Neutrophil (primary cell): ENCODE measurements at regions not wholly inside any gene's neighbourhood (a gene's known extent, or its start where the extent isn't known, plus 50 kb on each side); places are given as distances from the start of the nearest gene placed in this dataset.

ENCODE experiments used
- H3K27ac ChIP-seq: fragments of 200-600 bp; sonication (generic); 2 replicates; pipeline ENCODE4 v1.5.1; 2016; ENCODE audit warnings: mild to moderate bottlenecking, moderate library complexity
- H3K27me3 ChIP-seq: fragments of 200-600 bp; sonication (generic); 2 replicates; pipeline ENCODE4 v1.6.0; 2016; ENCODE audit warnings: mild to moderate bottlenecking
- H3K36me3 ChIP-seq: fragments of 200-600 bp; sonication (generic); 2 replicates; pipeline ENCODE4 v1.5.1; 2017
- H3K4me1 ChIP-seq, 2 experiments: fragments of 200-600 bp in 1 of 2; sonication (generic) in 1 of 2; 1 replicate in 1 of 2; 2 replicates in 1 of 2; pipeline versions ENCODE4 v1.5.1 to v1.6.1; 2013 to 2016; ENCODE audit warnings: low read depth in 1 of 2, low read length in 1 of 2, mild to moderate bottlenecking in 1 of 2, moderate library complexity in 1 of 2; ENCODE audit not compliant: control insufficient read depth in 1 of 2, insufficient read depth in 1 of 2
- H3K4me3 ChIP-seq, 2 experiments: fragments of 200-600 bp in 1 of 2; sonication (generic) in 1 of 2; 1 replicate in 1 of 2; 2 replicates in 1 of 2; pipeline ENCODE4 v1.5.1; 2013 to 2016; ENCODE audit warnings: low read depth in 1 of 2, low read length in 1 of 2, mild to moderate bottlenecking in 1 of 2, moderate library complexity in 1 of 2
- H3K9me3 ChIP-seq: fragments of 200-600 bp; sonication (generic); 2 replicates; pipeline ENCODE4 v1.5.1; 2016
- CTCF ChIP-seq: fragments of 200-600 bp; sonication (generic); IDR thresholded peaks from 2 replicates; pipeline ENCODE4 v1.5.1; 2016; ENCODE audit warnings: antibody characterized with exemption

GRCh38 chr12:97398704-97399103 lies 63.9 kb upstream of the RMST start:
- Histone ChIP-seq H3K9me3 (no peaks in the 10 kb centered on the region), H3K4me1 (no peaks in the 10 kb centered on the region), H3K4me3 (no peak overlapping the region), H3K36me3 (no peaks in the 10 kb centered on the region), H3K27me3 (no peaks in the 10 kb centered on the region), H3K27ac (no peak overlapping the region)
- TF ChIP-seq CTCF = no peak

GRCh38 chr12:97404093-97404492 lies 58.5 kb upstream of the RMST start:
- Histone ChIP-seq H3K27me3 (no peaks in the 10 kb centered on the region), H3K9me3 (no peaks in the 10 kb centered on the region), H3K36me3 (no peaks in the 10 kb centered on the region), H3K27ac (no peak overlapping the region), H3K4me1 (no peaks in the 10 kb centered on the region), H3K4me3 (no peak overlapping the region)
- no peak for TF ChIP-seq CTCF

- H3K27me3 ChIP-seq = no peaks in the 10 kb centered on the region
- no peak for TF ChIP-seq CTCF
- H3K4me3 ChIP-seq = no peak overlapping the region
- no peak overlapping the region for H3K27ac ChIP-seq
- no peaks in the 10 kb centered on the region for H3K36me3 ChIP-seq
- H3K9me3 ChIP-seq = no peaks in the 10 kb centered on the region
- no peaks in the 10 kb centered on the region for H3K4me1 ChIP-seq
Measured at GRCh38 chr12:97404543-97404942, 58.1 kb upstream of the RMST start.

DNA sequence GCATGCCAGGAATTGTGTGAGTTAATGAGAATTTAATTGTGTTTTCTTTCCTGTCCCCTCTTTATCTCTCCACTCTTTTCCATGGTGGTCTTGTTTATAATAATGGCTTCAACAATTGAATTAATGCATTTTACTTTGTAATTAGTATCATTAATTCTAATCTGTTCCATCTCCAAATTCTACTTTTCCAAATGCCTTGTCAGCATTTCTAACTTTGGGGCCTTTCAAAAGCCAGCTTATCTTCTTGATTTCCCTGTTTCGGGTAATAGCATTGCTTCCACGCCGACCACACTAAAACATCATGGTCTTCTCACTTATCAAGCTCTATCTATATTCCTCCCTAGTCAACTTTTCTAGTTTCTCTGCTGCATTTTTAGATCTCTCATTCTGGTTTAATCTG lies 54.2 kb upstream of the RMST start:
- TF ChIP-seq CTCF = no peak
- H3K27me3 ChIP-seq = no peaks in the 10 kb centered on the region
- no peaks in the 10 kb centered on the region for H3K4me1 ChIP-seq
- H3K4me3 ChIP-seq = no peak overlapping the region
- H3K27ac ChIP-seq = no peak overlapping the region
- H3K9me3 ChIP-seq = no peaks in the 10 kb centered on the region
- H3K36me3 ChIP-seq = no peaks in the 10 kb centered on the region

GRCh38 chr12:97411341-97411740 lies 51.3 kb upstream of the RMST start:
- no peak for TF ChIP-seq CTCF
- Histone ChIP-seq H3K36me3 (no peaks in the 10 kb centered on the region), H3K27ac (no peak overlapping the region), H3K27me3 (no peaks in the 10 kb centered on the region), H3K4me3 (no peak overlapping the region), H3K9me3 (no peaks in the 10 kb centered on the region), H3K4me1 (no peaks in the 10 kb centered on the region)
